Activated naive CD4-positive, alpha-beta T cell treated with anti-CD3 and anti-CD28 coated beads, Interleukin-2, amount 50 U/mL, for 24 hours (primary cell): ENCODE measurements at regions not wholly inside any gene's neighbourhood (a gene's known extent, or its start where the extent isn't known, plus 50 kb on each side); places are given as distances from the start of the nearest gene placed in this dataset.
"Not testable (repeated sequence)": the region's sequence is repeated elsewhere in the genome, so short reads cannot be mapped to it uniquely, and the experiment has no call there.

Experiments
- H3K27ac Mint-ChIP-seq: one replicate; pipeline ENCODE4 v1.8.0; 2021; ENCODE audit warnings: mild to moderate bottlenecking, mixed read lengths
- H3K27me3 Mint-ChIP-seq: one replicate; pipeline ENCODE4 v1.8.0; 2021; ENCODE audit warnings: mixed read lengths
- H3K36me3 Mint-ChIP-seq: one replicate; pipeline ENCODE4 v1.8.0; 2021; ENCODE audit warnings: mixed read lengths
- H3K4me1 Mint-ChIP-seq: one replicate; pipeline ENCODE4 v1.8.0; 2021; ENCODE audit warnings: mixed read lengths
- H3K4me3 Mint-ChIP-seq: one replicate; pipeline ENCODE4 v1.8.0; 2021; ENCODE audit warnings: mild to moderate bottlenecking, mixed read lengths
- H3K9me3 Mint-ChIP-seq: one replicate; pipeline ENCODE4 v1.8.0; 2021; ENCODE audit warnings: mixed read lengths

DNA sequence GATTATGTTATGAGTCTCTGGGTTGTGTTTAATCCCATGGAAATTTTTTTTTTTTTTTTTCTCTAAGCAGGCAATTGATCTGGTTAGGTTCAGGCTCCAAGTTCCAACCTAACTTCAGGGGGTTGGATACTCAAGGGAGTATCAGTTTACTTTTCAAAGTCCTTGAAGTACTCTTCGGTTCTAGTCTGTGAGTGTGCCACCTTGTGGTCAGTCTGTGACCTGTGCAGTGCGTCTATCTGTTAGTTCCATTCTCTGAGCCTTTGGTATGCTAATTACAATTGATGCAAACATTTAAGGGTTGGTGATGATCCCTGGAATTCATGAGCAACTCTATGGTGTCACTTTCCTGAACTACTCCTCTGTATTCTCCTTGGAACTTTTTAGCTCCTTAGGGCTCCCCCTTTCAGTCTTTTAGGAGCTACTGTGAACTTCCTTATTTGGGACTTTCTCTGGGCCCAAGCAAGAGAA, 342.0 kb downstream of the SOX4 start:
- Mint-ChIP-seq H3K4me1 (no peaks in the 10 kb centered on the region), H3K36me3 (no peaks in the 10 kb centered on the region), H3K27me3 (peaks cover 1% of the 10 kb centered on the region), H3K4me3 (no peak overlapping the region), H3K9me3 (peaks cover 14% of the 10 kb centered on the region), H3K27ac (no peak overlapping the region)

DNA sequence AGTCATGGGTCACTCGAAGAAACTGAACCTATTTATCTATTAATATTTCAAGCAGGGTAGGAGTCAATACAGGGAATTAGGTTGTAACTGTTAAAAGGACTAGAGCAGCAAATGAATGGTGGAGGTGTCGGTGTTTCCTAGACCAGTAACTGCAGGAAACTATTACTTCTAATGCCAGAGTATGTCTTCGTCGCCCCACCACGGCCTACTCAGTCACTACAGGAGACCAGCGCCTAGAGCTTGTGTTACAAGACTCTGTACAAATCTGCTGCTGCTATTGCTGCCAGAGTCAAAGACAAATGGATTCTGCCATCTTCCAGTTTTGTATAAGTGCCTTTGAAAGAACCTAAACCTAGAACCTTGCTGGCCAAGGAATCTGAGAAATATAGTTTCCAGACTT, 343.9 kb downstream of the SOX4 start:
- Mint-ChIP-seq H3K27me3 (peaks cover 1% of the 10 kb centered on the region), H3K27ac (no peak overlapping the region), H3K4me3 (no peak overlapping the region), H3K36me3 (no peaks in the 10 kb centered on the region), H3K4me1 (no peaks in the 10 kb centered on the region), H3K9me3 (peaks cover 14% of the 10 kb centered on the region)

DNA sequence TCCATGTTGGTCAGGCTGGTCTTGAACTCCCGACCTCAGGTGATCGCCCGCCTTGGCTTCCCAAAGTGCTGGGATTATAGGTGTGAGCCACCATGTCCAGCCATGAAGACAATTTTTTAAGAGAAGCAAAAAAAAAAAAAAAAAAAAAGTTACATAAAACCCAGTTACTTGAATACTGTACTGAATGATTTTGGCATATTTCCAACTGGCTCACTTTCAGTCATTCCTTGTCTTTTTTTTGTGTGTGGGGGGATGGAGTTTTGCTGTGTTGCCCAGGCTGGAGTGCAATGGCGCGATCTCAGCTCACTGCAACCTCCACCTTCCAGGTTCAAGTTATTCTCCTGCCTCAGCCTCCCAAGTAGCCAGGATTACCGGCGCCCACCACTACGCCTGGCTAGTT, 345.5 kb downstream of the SOX4 start:
- not testable (repeated sequence) for H3K9me3 Mint-ChIP-seq, H3K36me3 Mint-ChIP-seq, H3K4me3 Mint-ChIP-seq, H3K4me1 Mint-ChIP-seq, H3K27ac Mint-ChIP-seq, H3K27me3 Mint-ChIP-seq

DNA sequence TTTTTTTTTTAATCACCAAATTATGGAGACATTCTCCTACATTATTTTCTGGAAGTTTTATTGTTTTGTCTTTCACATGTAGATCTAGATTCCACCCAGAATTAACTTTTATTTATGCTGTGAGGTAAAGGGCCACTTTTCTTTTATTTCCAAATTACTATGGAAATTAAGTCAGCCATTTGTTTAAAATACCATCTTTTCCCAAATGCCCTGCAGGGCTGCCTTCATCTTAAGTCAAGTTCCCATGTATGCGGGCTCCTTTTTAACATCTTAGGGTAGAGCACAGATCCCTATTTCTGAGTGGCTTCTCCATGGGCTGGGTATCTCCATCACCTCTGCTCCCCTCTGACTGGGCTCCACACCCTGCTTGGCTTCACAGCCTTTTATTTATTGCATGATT, 348.4 kb downstream of the SOX4 start:
- Mint-ChIP-seq H3K27me3 (no peaks in the 10 kb centered on the region), H3K4me3 (no peak overlapping the region), H3K36me3 (no peaks in the 10 kb centered on the region), H3K27ac (no peak overlapping the region), H3K4me1 (no peaks in the 10 kb centered on the region), H3K9me3 (no peaks in the 10 kb centered on the region)

DNA sequence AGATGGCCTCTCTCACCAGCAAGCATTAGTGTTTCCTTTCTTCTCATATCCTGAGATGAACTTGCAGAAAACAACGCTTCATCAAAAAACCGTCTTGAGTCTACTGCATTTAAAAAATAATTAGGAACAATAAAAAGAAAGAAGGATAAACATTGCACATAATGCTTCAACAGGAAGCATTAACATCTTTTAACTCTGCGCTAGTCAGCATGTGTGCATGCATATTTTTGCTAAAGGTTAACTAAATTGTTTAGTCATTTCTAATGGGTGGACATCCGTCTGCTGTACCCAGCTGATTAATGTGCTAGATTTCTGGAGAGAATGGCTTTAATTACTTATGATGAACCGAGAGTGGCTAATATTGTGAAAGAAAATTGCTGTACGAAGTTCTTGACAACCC, 349.3 kb downstream of the SOX4 start:
- H3K27ac Mint-ChIP-seq: no peak overlapping the region
- H3K4me3 Mint-ChIP-seq: no peak overlapping the region
- H3K4me1 Mint-ChIP-seq: no peaks in the 10 kb centered on the region
- no peaks in the 10 kb centered on the region for H3K9me3 Mint-ChIP-seq
- no peaks in the 10 kb centered on the region for H3K36me3 Mint-ChIP-seq
- H3K27me3 Mint-ChIP-seq: no peaks in the 10 kb centered on the region

DNA sequence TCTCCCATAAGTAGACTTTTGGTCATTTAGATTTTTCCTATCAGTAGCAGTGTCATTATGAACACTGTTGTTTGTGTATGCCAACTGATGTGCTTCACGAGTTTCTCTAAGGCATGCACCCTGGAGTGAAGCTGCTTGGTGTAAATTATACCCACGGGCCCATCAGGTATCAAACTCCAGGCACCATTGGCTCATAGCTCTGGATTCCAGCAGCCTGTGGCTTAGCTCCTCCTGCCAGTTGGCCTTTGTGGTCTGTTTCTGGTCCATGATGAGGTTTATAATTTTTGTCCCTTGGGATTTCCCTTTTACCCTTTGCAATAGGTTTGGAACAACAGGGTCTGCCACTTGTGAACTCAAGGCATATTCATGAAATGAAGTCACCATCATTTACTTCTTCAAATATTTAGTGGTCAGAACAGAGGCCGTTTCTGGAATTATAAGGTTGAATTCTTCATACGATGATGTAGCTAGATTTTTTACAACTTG, 350.5 kb downstream of the PRL start:
- Mint-ChIP-seq H3K36me3 (no peaks in the 10 kb centered on the region), H3K27ac (no peak overlapping the region), H3K9me3 (no peaks in the 10 kb centered on the region), H3K4me1 (peaks cover 2% of the 10 kb centered on the region), H3K4me3 (no peak overlapping the region), H3K27me3 (no peaks in the 10 kb centered on the region)

DNA sequence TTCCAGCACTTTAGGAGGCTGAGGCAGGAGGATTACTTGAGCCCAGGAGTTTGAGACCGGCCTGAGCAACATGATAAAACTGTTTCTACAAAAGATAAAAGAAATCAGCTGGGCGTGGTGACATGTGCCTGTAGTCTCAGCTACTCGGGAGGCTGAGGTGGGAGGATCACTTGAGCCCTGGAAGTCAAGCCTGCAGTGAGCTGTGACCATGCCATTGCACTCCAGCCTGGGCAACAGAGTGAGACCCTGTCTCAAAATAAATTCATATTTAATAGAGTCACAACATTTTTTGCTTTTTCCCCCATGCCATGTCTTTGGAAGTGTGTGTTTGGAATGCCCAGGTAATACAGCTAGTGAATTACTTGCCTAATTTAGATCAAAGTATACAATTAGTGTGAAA, 349.6 kb downstream of the PRL start:
- not testable (repeated sequence) for H3K9me3 Mint-ChIP-seq, H3K4me3 Mint-ChIP-seq

DNA sequence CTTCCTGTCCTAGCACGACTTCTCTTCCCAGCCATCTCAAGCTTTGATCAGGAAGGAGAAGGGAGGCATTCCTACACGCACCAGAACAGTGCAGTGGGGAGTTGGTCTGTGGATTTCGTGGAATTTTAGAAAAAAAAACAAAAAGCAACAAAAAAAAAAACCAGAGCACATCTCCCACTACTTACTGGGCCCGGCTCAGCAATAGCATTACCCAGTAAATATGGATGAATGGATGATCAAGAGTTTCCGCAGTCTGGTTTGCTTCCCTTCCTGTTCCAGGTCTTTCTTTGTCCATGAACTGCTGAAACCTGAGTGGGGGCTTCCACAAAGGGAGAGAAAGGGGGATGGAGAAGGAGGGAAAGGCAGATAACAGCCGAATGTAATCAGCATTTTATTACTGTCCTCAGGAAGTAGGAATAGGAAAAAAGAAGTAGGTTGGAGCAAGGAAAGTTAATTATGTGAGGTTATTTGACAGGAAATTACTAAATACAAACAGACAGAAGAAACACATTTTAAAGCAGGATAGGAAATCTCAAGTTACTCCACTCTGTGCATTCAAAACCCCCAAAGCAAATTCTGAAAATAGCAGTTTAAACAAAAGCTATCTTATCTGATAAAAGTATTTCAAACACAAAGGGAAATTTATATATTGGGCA, 349.0 kb downstream of the PRL start:
- H3K27me3 Mint-ChIP-seq: peaks cover 4% of the 10 kb centered on the region
- no peaks in the 10 kb centered on the region for H3K36me3 Mint-ChIP-seq
- no peak overlapping the region for H3K27ac Mint-ChIP-seq
- H3K9me3 Mint-ChIP-seq: no peaks in the 10 kb centered on the region
- H3K4me3 Mint-ChIP-seq: no peak overlapping the region
- H3K4me1 Mint-ChIP-seq: peaks cover 7% of the 10 kb centered on the region

More for the DNA sequence above, 349.6 kb downstream of the PRL start:
- not testable (repeated sequence) for H3K27me3 Mint-ChIP-seq, H3K27ac Mint-ChIP-seq, H3K36me3 Mint-ChIP-seq, H3K4me1 Mint-ChIP-seq

DNA sequence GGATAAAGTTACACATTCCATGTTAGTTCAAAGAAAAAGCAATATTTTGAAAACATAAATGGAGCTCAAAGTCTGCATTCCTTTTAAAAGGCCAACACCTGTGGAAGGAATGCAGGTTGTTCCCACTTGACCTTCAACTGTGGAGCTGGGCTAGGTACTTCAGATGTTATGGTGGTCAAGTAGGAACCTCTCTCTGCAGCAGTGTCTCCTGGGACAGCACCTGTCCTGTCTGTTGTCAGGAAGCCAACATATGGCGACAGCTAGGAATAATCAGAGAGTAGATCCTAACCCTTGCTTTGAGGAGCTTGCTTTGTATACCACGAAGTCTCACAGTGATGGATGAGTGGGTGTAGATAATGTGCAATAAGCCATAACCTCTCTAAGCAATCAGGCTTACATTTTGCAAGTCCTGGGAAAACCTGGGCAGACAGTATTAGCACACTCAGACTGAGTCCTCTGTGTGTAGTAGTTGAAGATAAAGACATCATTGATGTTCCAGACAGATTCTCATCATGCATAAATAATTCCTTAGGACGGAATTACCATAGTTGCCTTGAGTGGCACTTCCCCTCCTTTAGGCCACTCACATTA, 347.5 kb downstream of the PRL start:
- no peak overlapping the region for H3K27ac Mint-ChIP-seq
- no peak overlapping the region for H3K4me3 Mint-ChIP-seq
- H3K36me3 Mint-ChIP-seq: no peaks in the 10 kb centered on the region
- peaks cover 4% of the 10 kb centered on the region for H3K27me3 Mint-ChIP-seq
- peaks cover 7% of the 10 kb centered on the region for H3K4me1 Mint-ChIP-seq
- H3K9me3 Mint-ChIP-seq: no peaks in the 10 kb centered on the region

DNA sequence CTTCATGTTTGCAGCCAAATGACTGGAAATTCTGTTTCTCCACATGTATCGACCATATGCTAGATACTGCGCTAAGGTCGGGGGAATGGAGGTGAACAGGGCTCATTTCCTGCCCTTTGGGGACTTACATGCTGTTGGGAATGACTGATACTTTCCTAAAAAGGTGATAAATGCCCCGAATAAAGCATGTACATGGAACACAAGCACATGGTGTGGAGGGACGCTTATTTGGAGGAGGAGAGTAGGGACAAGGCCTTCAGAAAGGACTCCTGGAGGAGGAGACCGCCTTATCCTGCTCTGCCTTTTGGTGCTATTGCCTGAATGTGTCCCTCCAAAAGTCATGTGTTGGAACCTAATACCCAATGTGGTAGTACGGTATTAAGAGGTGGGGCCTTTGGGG, 344.5 kb downstream of the PRL start:
- peaks cover 7% of the 10 kb centered on the region for H3K4me1 Mint-ChIP-seq
- no peaks in the 10 kb centered on the region for H3K9me3 Mint-ChIP-seq
- H3K27ac Mint-ChIP-seq: no peak overlapping the region

DNA sequence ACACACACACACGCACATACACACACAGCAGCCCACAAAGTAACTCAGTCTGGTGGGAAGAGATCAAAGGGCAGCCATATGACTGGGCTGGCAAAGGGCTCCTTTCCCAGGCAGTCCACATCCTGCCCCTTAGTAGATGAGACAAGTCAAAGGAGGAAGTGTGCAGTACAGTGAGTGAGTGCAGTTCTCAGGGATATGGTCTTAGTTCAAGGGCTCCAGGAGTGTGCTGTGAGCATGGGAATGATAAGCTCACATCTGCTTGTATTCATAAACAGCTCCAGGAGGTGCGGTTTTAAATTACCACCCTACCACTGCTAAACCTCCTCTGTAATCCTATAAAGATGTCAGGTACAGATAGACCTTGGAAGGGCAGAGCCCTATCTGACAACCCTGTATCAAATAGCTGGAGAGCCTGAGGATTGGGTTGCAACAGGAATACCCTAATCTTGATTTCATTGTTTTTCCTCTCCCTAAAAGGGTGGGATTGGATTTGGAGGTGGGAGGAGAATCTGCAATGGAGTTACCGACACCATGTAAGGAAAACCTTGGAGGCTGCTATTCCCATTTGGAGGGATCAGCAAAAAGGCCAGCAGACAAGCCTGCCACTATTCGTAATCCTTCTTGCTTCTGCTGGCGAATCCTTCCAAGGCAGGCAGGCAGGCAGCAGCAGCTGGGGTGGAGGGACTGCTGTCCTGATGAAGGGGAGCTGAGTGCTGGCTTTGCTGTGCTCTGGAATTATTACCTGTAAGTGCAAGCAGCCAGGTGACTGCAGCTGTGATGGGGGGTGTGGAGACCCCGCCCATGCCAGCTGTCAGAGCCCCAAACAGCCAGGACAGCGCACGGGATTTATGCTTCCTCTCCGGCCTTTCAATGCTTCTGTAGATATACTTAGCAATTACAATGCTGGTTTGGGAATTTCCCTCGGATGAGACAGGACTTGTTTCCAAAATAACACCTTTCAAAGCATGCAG, 342.7 kb downstream of the PRL start:
- Mint-ChIP-seq H3K4me1 (peaks cover 7% of the 10 kb centered on the region), H3K4me3 (no peak overlapping the region), H3K9me3 (no peaks in the 10 kb centered on the region), H3K36me3 (no peaks in the 10 kb centered on the region), H3K27me3 (peaks cover 4% of the 10 kb centered on the region), H3K27ac (no peak overlapping the region)

More for the DNA sequence above, 344.5 kb downstream of the PRL start:
- H3K36me3 Mint-ChIP-seq: no peaks in the 10 kb centered on the region
- no peak overlapping the region for H3K4me3 Mint-ChIP-seq
- H3K27me3 Mint-ChIP-seq: peaks cover 4% of the 10 kb centered on the region

DNA sequence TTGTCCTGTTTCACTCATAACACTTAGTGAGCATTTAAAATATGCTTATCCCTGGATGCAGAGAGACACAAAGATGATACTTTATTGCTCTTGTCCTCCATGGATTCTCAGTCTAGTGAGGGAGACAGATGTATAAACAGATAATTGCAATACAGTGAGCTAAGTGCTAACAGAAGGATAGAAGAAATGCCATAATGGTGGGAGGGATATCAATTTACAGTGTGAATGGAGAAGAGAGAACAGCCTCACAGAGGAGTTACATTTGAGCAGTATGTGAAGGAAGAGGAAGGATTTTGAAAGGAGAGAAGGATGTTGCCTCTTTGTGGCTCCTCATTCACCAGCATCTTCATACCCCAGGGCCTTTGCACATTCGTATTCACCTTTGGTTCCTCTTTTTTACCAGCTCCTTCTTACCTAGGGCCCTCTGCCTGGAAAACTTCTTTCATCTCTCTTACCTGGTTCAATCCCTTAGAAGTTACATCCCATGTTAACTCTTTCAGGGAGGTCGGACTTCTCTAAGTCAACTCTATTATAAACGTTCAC, 341.7 kb downstream of the PRL start:
- Mint-ChIP-seq H3K36me3 (no peaks in the 10 kb centered on the region), H3K27me3 (peaks cover 4% of the 10 kb centered on the region), H3K9me3 (no peaks in the 10 kb centered on the region), H3K4me1 (peaks cover 7% of the 10 kb centered on the region), H3K27ac (no peak overlapping the region), H3K4me3 (no peak overlapping the region)

DNA sequence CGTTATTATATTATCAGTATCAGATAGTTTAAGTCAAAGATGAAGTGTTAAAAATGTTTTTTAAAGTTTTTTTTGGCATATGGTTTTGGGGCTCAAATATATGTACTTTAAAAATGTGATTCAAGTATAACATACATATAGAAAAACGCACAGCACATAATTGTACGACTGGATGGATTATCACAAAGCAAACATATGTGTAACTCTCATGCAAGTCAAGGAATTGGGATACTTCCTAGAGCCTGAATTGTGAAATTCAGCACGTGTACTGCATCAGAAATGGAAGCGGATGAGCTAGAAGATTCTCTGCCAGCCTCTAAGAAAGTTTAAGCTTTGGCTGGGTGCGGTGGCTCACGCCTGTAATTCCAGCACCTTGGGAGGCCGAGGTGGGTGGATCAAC, 340.9 kb downstream of the PRL start:
- Mint-ChIP-seq H3K4me1 (peaks cover 7% of the 10 kb centered on the region), H3K27ac (no peak overlapping the region), H3K36me3 (no peaks in the 10 kb centered on the region), H3K9me3 (no peaks in the 10 kb centered on the region), H3K27me3 (peaks cover 4% of the 10 kb centered on the region), H3K4me3 (no peak overlapping the region)

DNA sequence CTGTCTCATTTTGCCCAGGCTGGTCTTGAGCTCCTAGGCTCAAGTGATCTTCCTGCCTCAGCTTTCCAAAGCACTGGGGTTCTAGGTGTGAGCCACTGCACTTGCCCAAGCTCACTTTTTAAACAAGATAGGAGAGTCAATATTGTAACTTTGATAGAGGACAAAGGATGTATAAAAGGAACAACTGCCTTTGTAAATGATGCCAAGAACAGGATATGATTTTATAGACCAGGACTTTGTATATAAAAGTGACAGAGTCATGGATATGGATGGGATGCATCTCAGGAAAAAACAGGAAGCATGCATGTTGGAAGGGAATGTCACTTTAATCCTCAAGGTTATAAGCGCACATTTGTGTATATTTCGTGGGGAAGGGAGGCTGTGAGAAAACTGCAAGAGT, 338.4 kb downstream of the PRL start:
- Mint-ChIP-seq H3K4me3 (no peak overlapping the region), H3K27me3 (no peaks in the 10 kb centered on the region), H3K9me3 (no peaks in the 10 kb centered on the region), H3K4me1 (no peaks in the 10 kb centered on the region), H3K36me3 (no peaks in the 10 kb centered on the region), H3K27ac (no peak overlapping the region)

DNA sequence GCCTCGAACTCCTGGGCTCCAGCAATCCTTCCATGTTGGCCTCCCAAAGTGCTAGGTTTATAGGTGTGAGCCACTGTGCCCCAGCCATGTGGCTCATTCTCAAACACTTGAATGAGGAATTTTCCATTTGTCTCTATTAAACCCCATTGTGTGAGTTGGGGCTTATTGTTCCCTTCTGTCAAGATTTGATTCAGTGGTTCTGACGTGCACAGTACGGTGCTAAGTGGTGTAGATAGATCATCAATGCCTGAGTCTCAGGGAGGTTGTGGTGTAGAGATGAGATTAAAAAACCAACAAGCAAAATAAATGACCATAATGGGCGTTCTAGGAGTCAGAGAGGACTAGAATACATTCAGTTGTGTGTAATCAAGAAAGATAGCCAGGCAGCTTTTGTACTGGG, 335.6 kb downstream of the PRL start:
- Mint-ChIP-seq H3K36me3 (no peaks in the 10 kb centered on the region), H3K4me1 (no peaks in the 10 kb centered on the region), H3K9me3 (no peaks in the 10 kb centered on the region), H3K27me3 (no peaks in the 10 kb centered on the region), H3K4me3 (no peak overlapping the region), H3K27ac (no peak overlapping the region)

DNA sequence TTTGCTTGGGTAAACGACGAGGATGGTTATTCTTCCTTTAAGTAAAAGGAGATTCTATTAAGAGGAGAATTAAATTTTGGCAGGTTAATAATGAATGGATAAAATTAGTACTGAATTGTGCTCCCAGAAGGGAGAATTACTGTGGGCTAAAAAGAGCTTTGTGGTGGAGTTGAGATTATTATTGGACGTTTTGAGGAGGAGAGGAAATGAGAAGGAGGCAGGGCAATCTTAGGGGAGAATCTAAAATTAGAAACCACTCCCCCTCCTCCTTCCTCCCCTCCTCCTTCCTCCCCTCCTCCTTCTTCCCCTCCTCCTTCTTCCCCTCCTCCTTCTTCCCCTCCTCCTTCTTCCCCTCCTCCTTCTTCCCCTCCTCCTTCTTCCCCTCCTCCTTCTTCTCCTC, 331.8 kb downstream of the PRL start:
- H3K27ac Mint-ChIP-seq: no peak overlapping the region
- H3K9me3 Mint-ChIP-seq: no peaks in the 10 kb centered on the region
- H3K27me3 Mint-ChIP-seq: peaks cover 2% of the 10 kb centered on the region
- H3K4me1 Mint-ChIP-seq: no peaks in the 10 kb centered on the region
- H3K36me3 Mint-ChIP-seq: no peaks in the 10 kb centered on the region
- H3K4me3 Mint-ChIP-seq: no peak overlapping the region
